ENCODE measurements at regions not wholly inside any gene's neighbourhood (a gene's known extent, or its start where the extent isn't known, plus 50 kb on each side); places are given as distances from the start of the nearest gene placed in this dataset.

- no peaks in the 10 kb centered on the region for H3K27me3 ChIP-seq (ENCODE audit: insufficient read depth, low read length)
- TF ChIP-seq CTCF (IDR thresholded peaks at IDR 0.05; ENCODE audit: low read length), result no peak
- TF ChIP-seq EZH2 (IDR thresholded peaks at IDR 0.05; ENCODE audit: borderline replicate concordance, low read length), result no peak
- no peaks in the 10 kb centered on the region for H3K9me2 ChIP-seq (ENCODE audit: low read depth, low read length)
- no peak overlapping the region for H3K9ac ChIP-seq (ENCODE audit: low read length)
- H2AFZ ChIP-seq (ENCODE audit: low read length), result no peak overlapping the region
- no peak overlapping the region for H3K4me3 ChIP-seq (ENCODE audit: low read depth, low read length, poor library complexity, severe bottlenecking)
- H3K4me2 ChIP-seq (ENCODE audit: low read length), result no peak overlapping the region
- H3K27ac ChIP-seq (ENCODE audit: low read depth, low read length, poor library complexity, severe bottlenecking), result no peak overlapping the region
- no peaks in the 10 kb centered on the region for H4K20me1 ChIP-seq (ENCODE audit: insufficient read depth, low read length)
- H3K9me3 ChIP-seq (ENCODE audit: low read length), result no peaks in the 10 kb centered on the region
- no peaks in the 10 kb centered on the region for H3K4me1 ChIP-seq (ENCODE audit: insufficient read depth, low read length, severe bottlenecking)
- no peaks in the 10 kb centered on the region for H3K79me2 ChIP-seq (ENCODE audit: insufficient read depth, low read length)
- H3F3A ChIP-seq (ENCODE audit: insufficient read depth, low read length), result no peaks in the 10 kb centered on the region
- H3K36me3 ChIP-seq (ENCODE audit: insufficient read depth, low read length), result no peaks in the 10 kb centered on the region
Measured at GRCh38 chr15:96064351-96064756, 266.1 kb upstream of the NR2F2 start.

GRCh38 chr15:96066126-96066525 lies 264.4 kb upstream of the NR2F2 start:
- Histone ChIP-seq H4K20me1 (ENCODE audit: insufficient read depth, low read length) (no peaks in the 10 kb centered on the region), H2AFZ (ENCODE audit: low read length) (no peak overlapping the region), H3K4me2 (ENCODE audit: low read length) (no peak overlapping the region), H3K36me3 (ENCODE audit: insufficient read depth, low read length) (no peaks in the 10 kb centered on the region), H3F3A (ENCODE audit: insufficient read depth, low read length) (no peaks in the 10 kb centered on the region), H3K27me3 (ENCODE audit: insufficient read depth, low read length) (no peaks in the 10 kb centered on the region), H3K27ac (ENCODE audit: low read depth, low read length, poor library complexity, severe bottlenecking) (no peak overlapping the region), H3K4me3 (ENCODE audit: low read depth, low read length, poor library complexity, severe bottlenecking) (no peak overlapping the region), H3K9me2 (ENCODE audit: low read depth, low read length) (no peaks in the 10 kb centered on the region), H3K9me3 (ENCODE audit: low read length) (no peaks in the 10 kb centered on the region), H3K79me2 (ENCODE audit: insufficient read depth, low read length) (no peaks in the 10 kb centered on the region), H3K9ac (ENCODE audit: low read length) (no peak overlapping the region), H3K4me1 (ENCODE audit: insufficient read depth, low read length, severe bottlenecking) (no peaks in the 10 kb centered on the region)
- TF ChIP-seq EZH2 (IDR thresholded peaks at IDR 0.05; ENCODE audit: borderline replicate concordance, low read length) (no peak), CTCF (IDR thresholded peaks at IDR 0.05; ENCODE audit: low read length) (no peak)

GRCh38 chr15:96066852-96067495 lies 263.5 kb upstream of the NR2F2 start:
- H3K27ac ChIP-seq (ENCODE audit: low read depth, low read length, poor library complexity, severe bottlenecking), result no peak overlapping the region
- H3K36me3 ChIP-seq (ENCODE audit: insufficient read depth, low read length), result no peaks in the 10 kb centered on the region
- H4K20me1 ChIP-seq (ENCODE audit: insufficient read depth, low read length), result no peaks in the 10 kb centered on the region

More at GRCh38 chr15:96066852-96067495, 263.5 kb upstream of the NR2F2 start:
- Histone ChIP-seq H3K9me3 (ENCODE audit: low read length) (no peaks in the 10 kb centered on the region), H3K4me1 (ENCODE audit: insufficient read depth, low read length, severe bottlenecking) (no peaks in the 10 kb centered on the region), H2AFZ (ENCODE audit: low read length) (no peak overlapping the region), H3K4me2 (ENCODE audit: low read length) (no peak overlapping the region), H3K27me3 (ENCODE audit: insufficient read depth, low read length) (no peaks in the 10 kb centered on the region), H3K9ac (ENCODE audit: low read length) (no peak overlapping the region), H3K9me2 (ENCODE audit: low read depth, low read length) (no peaks in the 10 kb centered on the region), H3K4me3 (ENCODE audit: low read depth, low read length, poor library complexity, severe bottlenecking) (no peak overlapping the region), H3F3A (ENCODE audit: insufficient read depth, low read length) (no peaks in the 10 kb centered on the region), H3K79me2 (ENCODE audit: insufficient read depth, low read length) (no peaks in the 10 kb centered on the region)
- no peak for TF ChIP-seq CTCF (IDR thresholded peaks at IDR 0.05; ENCODE audit: low read length)
- no peak for TF ChIP-seq EZH2 (IDR thresholded peaks at IDR 0.05; ENCODE audit: borderline replicate concordance, low read length)
